ENCODE measurements at regions not wholly inside any gene's neighbourhood (a gene's known extent, or its start where the extent isn't known, plus 50 kb on each side); places are given as distances from the start of the nearest gene placed in this dataset.

DNA sequence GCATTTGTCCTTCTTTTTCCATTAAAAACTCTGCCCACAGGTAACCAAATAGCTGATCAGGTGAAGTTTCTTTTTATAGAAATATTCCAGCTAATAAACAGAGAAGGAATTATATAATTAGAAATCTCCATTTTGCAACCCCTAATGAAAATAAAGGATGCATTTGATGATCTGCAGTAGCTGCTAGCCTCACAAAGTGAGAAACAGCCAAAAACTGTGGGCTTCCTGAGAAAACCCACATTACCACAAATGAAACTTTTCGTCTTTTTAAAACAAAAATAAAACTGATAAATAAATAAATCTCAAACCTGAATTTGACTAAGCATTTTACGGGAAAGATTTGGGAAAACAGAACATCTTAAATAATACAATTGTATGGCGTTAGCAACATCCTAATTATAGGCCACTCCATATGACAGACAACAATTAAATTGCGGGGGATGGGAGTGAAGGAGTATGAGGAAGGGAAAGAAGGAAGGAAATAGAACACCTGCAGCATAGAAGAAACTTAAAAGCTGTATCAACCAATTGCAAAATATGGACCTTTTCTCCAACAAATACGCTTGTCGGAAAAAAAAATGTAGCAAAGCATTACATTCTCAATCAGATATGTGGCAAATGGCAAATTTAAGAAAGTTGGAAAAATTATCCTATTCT is 283.0 kb upstream of the ITGA1 start:
- DNase-seq = no peak

DNA sequence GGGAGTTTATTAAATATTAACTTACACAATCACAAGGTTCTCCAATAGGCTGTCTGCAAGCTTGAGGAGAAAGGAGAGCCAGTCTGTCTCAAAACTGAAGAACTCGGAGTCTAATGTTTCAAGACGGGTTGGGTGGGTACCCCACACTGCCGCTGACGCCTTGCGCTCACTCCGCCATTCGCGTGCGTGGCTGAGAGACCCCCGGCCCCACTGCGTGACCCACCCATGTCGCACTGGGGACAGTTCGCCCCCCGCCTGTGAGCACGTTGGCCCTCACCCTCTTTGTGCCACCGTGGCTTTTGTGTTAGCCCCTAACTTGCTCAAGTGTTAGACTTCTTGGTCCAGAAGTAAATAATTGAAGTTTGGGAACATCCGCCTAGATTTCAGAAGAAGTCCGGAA is 270.0 kb upstream of the ITGA1 start:
- no peak for DNase-seq

DNA sequence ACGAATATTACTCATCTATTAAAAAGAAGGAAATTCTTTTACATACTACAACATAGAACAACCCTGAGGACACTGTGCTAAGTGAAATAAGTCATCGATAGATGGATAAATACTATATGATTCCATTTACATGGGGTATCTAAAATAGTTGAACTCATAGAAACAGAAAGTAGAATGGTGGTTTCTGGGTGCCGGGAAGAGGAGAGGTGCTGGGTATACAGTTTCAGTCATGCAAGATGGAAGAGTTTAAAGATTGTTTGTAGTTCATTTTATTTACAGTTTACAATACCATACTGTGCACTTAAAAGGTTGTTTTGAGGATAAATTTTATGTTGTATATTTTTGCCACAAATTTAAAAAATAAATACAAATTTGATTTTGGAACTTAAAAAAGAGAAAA is 267.5 kb upstream of the ITGA1 start:
- DNase-seq = no peak

DNA sequence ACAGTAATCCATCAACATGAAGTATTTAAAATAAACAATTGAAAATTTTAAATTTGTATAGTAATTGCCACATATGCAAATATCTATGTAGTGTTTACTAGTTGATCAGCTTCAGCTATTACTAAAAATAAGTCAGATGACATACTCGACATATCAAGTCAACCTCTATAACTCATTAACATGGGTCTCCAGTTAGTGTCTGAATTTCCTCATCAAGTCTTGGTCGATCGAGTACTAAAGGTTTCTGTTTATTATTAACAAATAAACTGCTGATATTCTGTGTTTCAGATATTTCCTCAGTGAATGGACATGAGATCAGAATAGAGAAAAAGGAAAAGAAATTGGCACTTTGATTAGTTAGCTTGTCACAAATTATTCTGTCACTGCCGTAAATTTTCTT is 266.5 kb upstream of the ITGA1 start:
- DNase-seq = no peak

DNA sequence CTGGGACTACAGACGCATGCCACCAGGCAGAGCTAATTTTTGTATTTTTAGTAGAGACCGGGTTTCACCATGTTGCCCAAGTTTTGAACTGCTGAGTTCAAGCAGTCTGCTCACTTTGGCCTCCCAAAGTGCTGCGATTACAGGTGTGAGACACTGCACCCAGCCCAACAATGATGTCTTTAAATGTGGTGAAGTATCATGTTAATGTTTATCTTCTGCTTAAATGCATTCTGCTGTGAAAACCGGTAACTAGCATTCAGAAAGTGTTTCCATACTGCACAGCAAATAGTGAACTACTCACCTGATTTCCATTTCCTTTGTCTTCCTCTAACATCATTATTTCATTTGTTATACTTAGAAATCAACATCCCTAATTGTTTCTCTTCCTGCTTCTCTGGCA is 264.0 kb upstream of the ITGA1 start:
- no peak for DNase-seq

DNA sequence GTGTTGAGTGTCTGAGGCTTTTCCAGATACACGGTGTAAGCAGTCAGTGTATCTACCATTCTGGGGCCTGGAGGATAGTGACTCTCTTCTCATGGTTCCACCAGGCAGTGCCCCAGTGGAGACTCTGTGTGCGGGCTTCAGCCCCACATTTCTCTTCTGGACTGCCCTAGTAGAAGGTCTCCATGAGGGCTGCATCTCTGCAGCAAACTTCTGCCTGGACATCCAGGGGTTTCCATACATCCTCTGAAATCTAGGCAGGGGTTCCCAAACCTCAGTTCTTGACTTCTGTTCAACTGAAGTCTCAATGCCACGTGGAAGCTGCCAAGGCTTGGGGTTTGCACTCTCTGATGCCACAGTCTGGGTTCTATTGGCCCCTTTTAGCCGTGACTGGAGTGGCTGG is 256.6 kb upstream of the ITGA1 start:
- no peak for DNase-seq

DNA sequence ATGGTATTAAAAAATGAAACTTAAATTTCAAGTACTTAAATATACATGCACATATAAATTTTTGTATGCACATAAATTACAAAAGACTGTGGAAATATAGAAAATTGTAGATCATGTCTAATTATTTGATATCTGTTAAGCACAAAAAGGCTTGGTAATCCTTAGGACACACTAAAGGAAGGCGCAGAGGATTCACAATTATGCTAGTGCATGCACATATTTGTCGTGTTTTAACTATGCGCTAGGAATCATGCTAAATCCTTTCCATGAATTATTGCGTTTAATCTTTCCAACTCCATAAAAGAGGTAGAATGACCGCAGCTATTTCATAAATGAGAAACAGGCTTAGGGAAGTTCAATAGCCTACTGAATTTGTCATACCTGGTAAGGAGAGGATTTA is 244.1 kb upstream of the ITGA1 start:
- DNase-seq = no peak

DNA sequence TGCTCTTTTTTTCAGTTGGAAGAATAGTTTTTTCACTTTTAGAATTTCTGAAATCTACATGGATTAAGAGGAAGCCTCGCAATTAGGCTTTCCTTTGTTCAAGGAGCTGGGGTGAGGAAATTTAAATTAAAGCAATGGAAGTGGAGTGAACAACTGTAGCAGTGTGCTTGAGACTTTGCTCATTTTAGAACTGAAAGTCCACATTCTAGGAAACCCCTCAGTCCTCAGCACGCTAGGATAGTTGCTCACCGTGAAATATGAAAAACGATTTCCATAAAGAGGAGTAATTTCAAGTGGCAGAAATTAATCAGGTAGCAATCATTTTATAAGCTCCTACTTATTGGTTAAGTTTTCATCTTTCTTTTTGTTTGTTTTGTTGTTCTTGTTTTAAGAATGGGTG is 243.0 kb upstream of the ITGA1 start:
- no peak for DNase-seq

DNA sequence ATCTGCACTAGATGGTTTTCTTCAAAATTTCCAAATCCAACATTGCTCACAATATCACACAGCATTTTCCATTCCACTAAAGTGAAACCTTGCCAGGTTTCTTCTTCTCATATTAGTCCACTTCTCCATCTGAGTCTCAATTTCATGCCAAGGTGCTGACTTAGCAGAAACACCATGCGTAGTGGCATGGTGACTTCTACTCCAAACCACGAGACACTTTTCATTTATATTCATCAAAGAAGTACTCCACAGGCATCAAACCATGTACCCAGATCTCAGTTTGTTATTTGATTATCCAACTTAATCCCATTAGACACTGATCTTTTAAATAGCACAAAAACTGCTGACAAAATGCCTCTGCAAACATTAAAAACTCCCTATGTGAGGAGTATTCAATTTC is 233.4 kb upstream of the ITGA1 start:
- DNase-seq = no peak

DNA sequence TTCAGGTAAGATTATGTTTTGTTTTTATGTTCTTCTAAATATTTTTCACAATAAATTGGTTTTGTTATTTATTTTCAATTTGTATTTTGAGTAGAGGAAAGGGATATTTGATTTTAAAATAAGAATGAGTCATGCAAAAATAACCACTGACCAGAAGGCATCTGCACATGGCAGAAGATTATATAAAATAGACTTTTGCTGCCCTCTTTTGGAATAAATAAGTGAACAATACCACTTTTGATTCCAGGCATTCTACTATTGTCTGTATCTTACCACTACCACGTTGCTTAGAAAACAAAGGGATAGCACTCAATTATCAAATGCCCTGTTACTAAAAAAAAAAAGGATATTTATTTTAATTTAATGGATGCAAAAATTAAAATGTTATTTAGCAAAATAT is 227.3 kb upstream of the ITGA1 start:
- DNase-seq = no peak

DNA sequence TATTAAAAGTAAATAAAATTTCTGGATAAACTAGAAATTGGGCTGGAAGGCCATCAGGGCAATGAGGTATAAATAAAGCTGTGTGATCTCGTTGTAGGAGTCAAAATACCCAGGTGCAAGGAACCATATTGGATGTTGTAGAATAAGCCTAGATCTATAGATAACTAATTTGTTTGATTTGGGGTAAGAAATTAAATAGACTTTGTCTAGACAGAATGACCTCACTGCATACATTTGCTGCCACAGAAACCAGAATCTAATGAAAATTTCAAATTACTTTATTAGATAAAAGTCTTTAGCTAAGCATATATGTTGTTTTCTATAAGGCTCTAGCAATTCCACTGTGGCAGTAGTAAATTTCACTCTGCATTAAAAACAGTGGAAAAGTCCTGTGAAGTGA is 225.2 kb upstream of the ITGA1 start:
- DNase-seq = no peak

DNA sequence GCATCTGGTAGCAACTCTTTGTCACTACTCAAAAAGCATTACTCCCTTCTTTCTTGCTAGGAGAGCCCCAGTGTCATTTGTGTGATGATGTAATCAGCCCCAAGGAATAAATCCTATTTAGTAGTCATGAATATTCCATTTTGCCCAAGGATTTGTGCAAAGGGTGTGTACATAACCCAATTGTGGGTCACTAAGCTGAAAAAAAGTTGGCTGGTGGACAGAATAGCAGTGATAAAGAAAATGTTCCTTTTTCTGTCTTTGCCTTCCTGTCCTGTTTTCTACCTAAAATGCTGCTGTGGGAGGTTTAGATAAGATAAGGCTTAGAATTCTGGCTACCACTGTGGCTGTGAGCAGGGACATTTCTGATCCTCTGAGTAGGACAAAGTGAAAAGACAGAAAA is 223.1 kb upstream of the ITGA1 start:
- no peak for DNase-seq

DNA sequence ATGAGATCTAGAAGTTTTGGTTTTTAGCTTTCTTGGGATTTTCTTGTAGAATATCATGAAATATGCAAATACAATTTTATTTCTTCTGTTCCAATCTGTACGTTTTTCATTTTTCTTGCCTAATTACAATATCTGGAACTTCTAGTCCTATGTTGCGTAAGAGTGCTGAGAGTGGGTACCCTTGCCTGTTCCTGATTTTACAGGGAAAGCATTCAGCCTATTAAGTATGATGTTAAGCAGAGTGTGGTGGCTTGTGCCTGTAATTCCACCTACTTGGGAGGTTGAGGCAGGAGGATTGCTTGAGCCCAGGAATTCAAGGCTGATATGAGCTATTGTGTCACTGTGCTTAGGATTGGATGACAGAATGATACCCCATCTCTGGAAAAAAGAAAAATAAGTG is 210.2 kb upstream of the ITGA1 start:
- no peak for DNase-seq

DNA sequence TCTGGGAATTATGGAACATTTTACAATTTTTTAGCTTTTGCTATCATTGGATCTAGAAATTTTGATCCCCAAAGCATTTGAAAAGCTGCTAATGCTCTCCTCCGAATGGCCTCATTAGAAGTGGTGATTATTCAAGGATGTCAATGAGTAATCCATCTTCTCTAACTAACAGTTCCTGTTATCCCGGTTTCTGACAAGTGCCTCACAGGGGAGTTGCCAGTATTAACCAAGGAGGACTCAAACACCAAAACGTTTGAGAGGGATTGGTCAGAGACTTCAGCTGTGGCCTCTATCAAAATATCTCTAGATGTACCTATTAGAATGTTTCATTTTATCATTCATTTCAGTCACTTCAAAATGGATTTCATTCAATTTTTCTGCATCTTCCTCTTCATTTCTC is 208.3 kb upstream of the ITGA1 start:
- no peak for DNase-seq

DNA sequence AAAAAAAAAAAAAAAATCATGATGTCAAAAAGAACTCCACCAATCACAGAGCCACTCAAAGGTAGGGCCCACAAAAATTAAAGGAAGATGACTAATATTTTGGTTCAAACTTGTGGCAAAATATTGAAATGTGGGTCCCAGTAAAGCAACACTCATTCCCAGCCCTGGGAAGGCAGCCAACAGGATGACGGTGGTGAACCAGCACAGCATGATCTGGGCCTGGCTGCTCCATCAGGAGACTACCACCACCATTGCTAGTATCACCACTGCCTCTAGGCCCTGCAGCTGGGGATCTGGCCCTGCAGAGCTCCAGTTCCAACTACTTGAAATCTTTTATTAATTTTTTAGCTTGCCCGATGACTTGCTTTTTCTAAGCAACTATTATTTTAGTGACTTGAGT is 206.8 kb upstream of the ITGA1 start:
- DNase-seq = no peak

DNA sequence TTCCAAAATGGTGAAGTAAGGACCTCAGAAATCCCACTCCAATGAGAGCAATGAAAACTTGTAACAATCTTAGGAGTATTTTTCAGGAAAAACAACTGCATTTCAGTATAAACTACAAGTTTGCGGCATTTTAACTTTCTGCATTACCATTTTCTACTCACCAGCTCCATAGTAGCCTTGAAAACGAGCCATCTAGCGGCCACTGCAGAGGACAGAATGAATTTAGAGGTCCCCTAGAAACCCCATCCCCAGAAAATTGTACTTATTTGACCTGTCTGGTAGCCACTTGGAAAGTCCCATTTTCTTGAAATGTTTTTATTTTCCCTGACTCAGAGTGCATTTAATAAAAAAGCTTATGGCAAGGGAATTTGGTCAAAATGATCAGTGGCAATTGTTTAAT is 205.4 kb upstream of the ITGA1 start:
- DNase-seq = no peak

DNA sequence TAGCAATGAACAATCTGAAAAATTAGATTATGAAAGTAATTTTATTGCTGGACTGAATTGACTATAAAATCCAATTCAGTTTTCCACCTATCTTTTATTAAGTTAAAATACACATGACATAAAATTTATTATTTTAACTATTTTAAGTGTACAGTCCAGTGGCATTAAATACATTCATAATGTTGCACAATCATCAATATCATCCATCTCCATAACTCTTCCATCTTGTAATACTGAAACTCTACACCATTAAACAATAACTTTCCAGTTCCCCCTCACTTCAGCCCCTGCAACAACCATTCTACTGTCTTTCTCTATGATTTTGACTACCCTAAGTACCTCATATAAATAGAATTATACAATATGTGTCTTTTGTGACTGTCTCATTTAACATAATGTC is 200.6 kb upstream of the ITGA1 start:
- no peak for DNase-seq

DNA sequence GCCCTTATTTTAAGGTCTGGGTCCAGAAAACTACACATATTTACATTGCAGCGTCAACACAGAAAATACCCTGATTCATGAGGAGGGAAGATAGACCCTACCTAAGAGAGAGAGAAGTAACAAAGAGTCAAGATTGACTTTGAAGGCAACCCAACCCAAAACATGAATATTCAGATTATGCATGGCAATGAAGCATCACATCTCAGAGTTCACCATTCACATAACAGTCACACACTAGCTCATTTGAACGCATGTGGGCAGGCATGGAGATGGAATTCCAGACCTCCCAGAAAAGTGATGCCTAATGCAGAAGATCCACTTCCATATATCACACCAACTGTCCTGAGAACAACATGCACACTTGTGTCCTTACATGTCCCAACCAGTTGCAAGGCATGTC is 190.1 kb upstream of the ITGA1 start:
- DNase-seq = no peak

DNA sequence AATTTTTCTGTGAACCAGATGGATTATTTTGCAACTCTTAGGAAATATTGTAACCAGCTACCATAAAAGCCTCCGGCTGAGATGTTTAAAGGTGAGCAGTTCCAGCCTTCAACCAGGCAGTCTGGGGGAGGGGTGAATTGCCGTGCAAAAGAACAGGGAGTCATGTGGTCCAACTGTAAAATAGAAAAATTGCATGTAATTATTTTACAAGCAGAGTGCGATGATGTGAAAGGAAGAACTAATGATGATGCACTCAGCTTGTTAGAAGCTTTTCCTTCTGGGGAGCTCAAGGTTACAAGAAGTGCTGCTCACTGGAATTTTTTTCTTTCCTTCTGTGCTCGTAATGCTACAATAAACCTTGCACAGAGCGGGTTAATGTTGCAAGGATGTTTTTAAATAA is 188.7 kb upstream of the ITGA1 start:
- no peak for DNase-seq

DNA sequence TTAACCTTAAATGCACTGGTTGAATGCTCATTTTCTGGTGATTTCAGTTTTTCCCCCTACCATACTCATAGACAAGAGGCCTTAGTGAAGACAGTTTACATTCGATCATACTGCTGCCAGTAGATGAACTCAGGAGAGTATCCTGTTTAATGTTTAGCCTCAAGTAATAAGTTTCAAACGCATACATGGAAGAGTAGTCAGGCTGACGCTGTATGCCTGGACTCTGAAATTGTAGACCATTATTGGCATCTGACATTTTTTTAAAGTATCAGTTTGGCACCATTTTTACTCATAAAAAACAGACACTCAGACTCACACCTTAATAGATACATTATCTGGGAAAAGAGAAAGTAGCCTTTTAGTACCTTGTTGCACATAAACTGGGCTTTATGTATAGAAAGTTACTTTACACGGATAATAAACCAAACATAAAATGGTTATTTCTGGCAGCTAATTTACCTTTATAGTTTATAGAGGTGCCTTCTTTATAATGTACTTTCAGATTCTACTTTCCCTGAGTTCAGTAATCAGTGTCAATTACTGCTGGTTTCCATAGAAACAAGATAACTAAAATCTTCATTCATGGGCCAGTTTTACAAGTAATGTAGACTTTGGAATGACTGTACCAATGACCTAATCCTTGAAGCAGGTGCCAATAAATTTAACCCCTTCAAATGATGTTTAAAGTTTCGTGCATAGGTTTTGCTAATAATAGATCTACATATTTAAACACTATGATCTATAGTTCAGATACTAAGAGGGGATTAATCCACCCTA is 183.8 kb upstream of the ITGA1 start:
- DNase-seq = no peak

DNA sequence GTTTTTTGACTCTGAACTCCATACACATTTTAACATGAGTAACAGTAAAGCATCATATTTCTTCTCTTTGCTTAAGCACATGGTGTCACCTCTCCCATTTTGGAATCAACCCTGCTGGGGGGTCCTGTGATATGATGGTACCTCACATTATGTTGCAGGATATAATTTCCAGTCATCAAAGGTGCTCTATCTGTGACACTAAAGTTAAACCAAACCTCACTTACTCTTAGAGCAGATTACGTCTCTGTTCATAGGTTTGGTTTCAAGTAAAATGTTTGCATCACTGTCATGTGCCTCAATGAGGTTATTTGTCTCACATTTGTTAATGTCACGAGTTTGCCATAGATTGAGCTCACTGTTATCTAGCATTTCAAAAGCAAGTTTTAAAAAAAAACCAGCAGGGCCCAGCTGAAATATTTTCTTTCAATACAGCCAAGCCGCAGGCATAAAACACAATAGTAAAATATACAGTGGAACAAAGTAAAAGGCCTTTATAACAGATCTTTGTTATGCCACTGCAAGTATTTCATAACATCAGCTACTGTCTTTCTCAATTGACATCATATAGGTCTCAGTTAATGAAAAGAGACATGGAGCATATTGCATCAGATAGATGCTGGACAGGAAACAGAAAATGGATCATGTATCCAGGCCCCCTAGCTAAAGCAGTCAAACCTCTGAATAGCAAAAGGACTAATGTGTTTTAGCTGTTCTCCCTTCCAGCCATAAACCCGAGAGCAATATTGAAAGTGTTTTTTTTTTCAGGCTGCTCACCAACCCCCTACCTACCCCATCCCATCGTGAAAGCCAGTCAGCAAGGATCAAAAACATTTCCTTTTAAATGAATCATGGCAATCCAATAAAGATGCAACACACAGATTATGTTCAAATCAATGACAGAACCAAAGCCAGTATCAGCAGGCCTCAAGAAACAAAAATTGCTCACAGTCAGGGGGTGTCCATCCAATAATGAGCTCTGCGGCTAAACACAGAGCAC is 182.1 kb upstream of the ITGA1 start:
- DNase-seq = no peak

DNA sequence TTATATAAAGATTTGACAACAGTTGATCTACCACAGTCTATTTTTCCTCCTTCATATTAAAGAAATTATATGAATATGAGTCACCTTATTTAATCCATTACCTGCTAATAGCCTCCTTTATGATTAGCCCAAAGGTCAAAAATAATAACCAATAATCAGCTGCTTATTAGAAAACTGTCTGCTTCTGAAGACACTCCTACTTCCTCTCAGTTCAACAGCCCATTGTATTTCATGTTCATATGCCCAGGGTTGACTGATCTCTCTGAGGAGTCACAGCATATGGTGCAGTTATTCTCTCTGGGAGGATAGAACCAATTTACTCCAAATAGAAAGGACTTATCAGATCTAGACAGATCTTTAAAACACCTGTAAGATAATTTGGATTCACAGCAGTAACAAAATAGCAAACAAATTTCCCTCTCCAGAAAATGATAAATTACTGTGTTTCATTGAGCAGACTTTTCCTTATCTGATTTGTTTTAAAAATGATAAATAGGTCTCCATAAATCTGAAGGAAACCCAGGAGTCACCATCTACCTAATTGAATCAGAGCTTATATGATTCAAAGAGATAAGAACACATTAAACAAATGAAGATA is 180.4 kb upstream of the ITGA1 start:
- no peak for DNase-seq

DNA sequence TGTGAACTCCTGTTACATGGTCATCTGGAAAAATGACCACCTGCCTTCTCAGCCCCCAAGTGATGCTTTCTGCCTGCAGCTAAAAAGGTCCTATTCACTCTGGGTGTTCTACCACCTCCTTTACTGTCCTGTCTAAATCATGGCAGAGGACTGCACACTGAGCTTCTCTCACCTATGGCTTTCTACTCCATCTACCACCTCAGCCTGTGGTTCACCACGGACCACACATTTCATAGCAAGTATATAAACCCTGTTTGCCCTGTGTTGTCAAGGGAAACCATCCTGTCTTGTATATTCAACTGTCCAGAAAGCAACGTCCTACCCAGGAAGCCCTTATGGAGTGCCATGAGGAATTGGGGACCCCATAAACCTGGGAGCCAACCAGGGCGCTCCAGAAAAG is 167.4 kb upstream of the ITGA1 start:
- no peak for DNase-seq
